Caco-2 (cell line): ENCODE measurements at regions not wholly inside any gene's neighbourhood (a gene's known extent, or its start where the extent isn't known, plus 50 kb on each side); places are given as distances from the start of the nearest gene placed in this dataset.

Experiments used
- BruUV-seq: library from RNA; stranded (reverse); fragments of 400-500 nt; replicated peaks from 2 replicates; lab custom pipeline; 2021; lab: Mats Ljungman, UMichigan
- CTCF ChIA-PET: fragments of 300-600 bp; sonication (Branson Sonifier 250); formaldehyde crosslinking; loops from one replicate; lab custom pipeline; 2022; ENCODE audit warnings: antibody characterized with exemption; lab: Charles Lee
- POLR2A ChIA-PET: fragments of 300-600 bp; sonication (Branson Sonifier 250); formaldehyde crosslinking; loops from one replicate; lab custom pipeline; 2022; ENCODE audit warnings: antibody characterized with exemption; lab: Charles Lee
- DNase-seq, 2 experiments: peaks; one replicate each; pipeline versions ENCODE4 v3.0.0 to v3.0.0-alpha.2; 2020 to 2022
- H3K27me3 ChIP-seq: replicated peaks from 2 replicates; pipeline ENCODE4 v1.6.0; 2011; ENCODE audit warnings: low read length; ENCODE audit not compliant: control insufficient read depth, insufficient read depth
- H3K36me3 ChIP-seq: 2 replicates; pipeline ENCODE4 v1.5.1; 2011; ENCODE audit warnings: low read length; ENCODE audit not compliant: control insufficient read depth, insufficient read depth
- H3K4me1 ChIP-seq: fragments of 250-450 bp; sonication (Bioruptor Pico); 2 replicates; pipeline ENCODE4 v1.5.1; 2020; ENCODE audit warnings: mild to moderate bottlenecking
- H3K4me3 ChIP-seq: 2 replicates; pipeline ENCODE4 v1.5.1; 2011; ENCODE audit warnings: low read depth, mild to moderate bottlenecking, control low read depth, low read length
- H3K9me3 ChIP-seq: fragments of 250-450 bp; sonication (Bioruptor Pico); 2 replicates; pipeline ENCODE4 v1.5.1; 2020; ENCODE audit warnings: mild to moderate bottlenecking, moderate library complexity
- H3K27ac Mint-ChIP-seq: one replicate; pipeline ENCODE4 v1.8.0; 2022; ENCODE audit warnings: mixed read lengths; ENCODE audit not compliant: unreplicated experiment
- H3K27me3 Mint-ChIP-seq: one replicate; pipeline ENCODE4 v1.8.0; 2022; ENCODE audit warnings: mixed read lengths; ENCODE audit not compliant: insufficient read depth, unreplicated experiment
- H3K36me3 Mint-ChIP-seq: one replicate; pipeline ENCODE4 v1.8.0; 2022; ENCODE audit warnings: mild to moderate bottlenecking, mixed read lengths; ENCODE audit not compliant: insufficient read depth, unreplicated experiment
- H3K4me1 Mint-ChIP-seq: one replicate; pipeline ENCODE4 v1.8.0; 2022; ENCODE audit warnings: low read depth, mixed read lengths; ENCODE audit not compliant: unreplicated experiment
- H3K4me3 Mint-ChIP-seq: one replicate; pipeline ENCODE4 v1.8.0; 2022; ENCODE audit warnings: mild to moderate bottlenecking, moderate library complexity, mixed read lengths; ENCODE audit not compliant: unreplicated experiment
- H3K9me3 Mint-ChIP-seq: one replicate; pipeline ENCODE4 v1.8.0; 2022; ENCODE audit warnings: mixed read lengths; ENCODE audit not compliant: unreplicated experiment
- CTCF ChIP-seq, 2 experiments: fragments of 200-600 bp in 1 of 2; IDR thresholded peaks; 1 replicate in 1 of 2; 2 replicates in 1 of 2; pipeline versions ENCODE4 v1.5.1 to v1.8.0; 2011 to 2022; ENCODE audit warnings: antibody characterized with exemption in 1 of 2, control low read depth in 1 of 2, inconsistent platforms in 1 of 2, low read depth in 1 of 2, low read length in 1 of 2, mild to moderate bottlenecking in 1 of 2, moderate library complexity in 1 of 2; ENCODE audit not compliant: insufficient read depth in 1 of 2, severe bottlenecking in 1 of 2, unreplicated experiment in 1 of 2
- intact Hi-C: fragments of 100-400 bp; cut with micrococcal nuclease; formaldehyde crosslinking; loops from one replicate; pipeline ENCODE4 v1.10.0; 2022; ENCODE audit not compliant: unreplicated experiment

GRCh38 chr13:74450964-74451363 is 316.8 kb upstream of the KLF12 start:
- no TSS peak for BruUV-seq
- no peak overlapping the region for H3K4me3 ChIP-seq
- H3K4me1 Mint-ChIP-seq = no peaks in the 10 kb centered on the region
- H3K4me1 ChIP-seq = no peaks in the 10 kb centered on the region
- no peak overlapping the region for H3K4me3 Mint-ChIP-seq
- no peaks in the 10 kb centered on the region for H3K36me3 ChIP-seq
- ChIA-PET CTCF (no interaction called here), POLR2A (no interaction called here)
- no peak overlapping the region for H3K27ac Mint-ChIP-seq
- peaks cover 10% of the 10 kb centered on the region for H3K27me3 Mint-ChIP-seq
- H3K27me3 ChIP-seq = no peaks in the 10 kb centered on the region
- no peak for DNase-seq
- no peaks in the 10 kb centered on the region for H3K36me3 Mint-ChIP-seq
- no peak for TF ChIP-seq CTCF (IDR thresholded peaks at IDR 0.05; ENCODE audit: insufficient read depth in 1 of 2, low read depth in 1 of 2, low read length in 1 of 2, severe bottlenecking in 1 of 2, unreplicated experiment in 1 of 2)
- H3K9me3 ChIP-seq = no peaks in the 10 kb centered on the region
- peaks cover 9% of the 10 kb centered on the region for H3K9me3 Mint-ChIP-seq
- intact Hi-C loops = no loop called here

GRCh38 chr13:74450525-74450845 is 316.3 kb upstream of the KLF12 start:
- no peak for TF ChIP-seq CTCF (IDR thresholded peaks at IDR 0.05; ENCODE audit: insufficient read depth in 1 of 2, low read depth in 1 of 2, low read length in 1 of 2, severe bottlenecking in 1 of 2, unreplicated experiment in 1 of 2)
- no peaks in the 10 kb centered on the region for H3K36me3 Mint-ChIP-seq
- H3K4me1 Mint-ChIP-seq = no peaks in the 10 kb centered on the region
- Histone ChIP-seq H3K4me3 (no peak overlapping the region), H3K27me3 (no peaks in the 10 kb centered on the region), H3K4me1 (no peaks in the 10 kb centered on the region), H3K36me3 (no peaks in the 10 kb centered on the region), H3K9me3 (no peaks in the 10 kb centered on the region)
- H3K27me3 Mint-ChIP-seq = peaks cover 7% of the 10 kb centered on the region
- H3K9me3 Mint-ChIP-seq = peaks cover 9% of the 10 kb centered on the region
- H3K4me3 Mint-ChIP-seq = no peak overlapping the region
- intact Hi-C loops = no loop called here
- no peak for DNase-seq
- BruUV-seq = no TSS peak
- POLR2A ChIA-PET = no interaction called here
- no peak overlapping the region for H3K27ac Mint-ChIP-seq
- CTCF ChIA-PET = no interaction called here

GRCh38 chr13:74449811-74450524 is 315.8 kb upstream of the KLF12 start:
- ChIA-PET CTCF (no interaction called here), POLR2A (no interaction called here)
- no peaks in the 10 kb centered on the region; the same call in 1 of the 2 replicates for H3K27me3 ChIP-seq
- no peak for TF ChIP-seq CTCF (IDR thresholded peaks at IDR 0.05; ENCODE audit: insufficient read depth in 1 of 2, low read depth in 1 of 2, low read length in 1 of 2, severe bottlenecking in 1 of 2, unreplicated experiment in 1 of 2)
- Mint-ChIP-seq H3K27ac (no peak overlapping the region), H3K36me3 (no peaks in the 10 kb centered on the region), H3K27me3 (peaks cover 7% of the 10 kb centered on the region), H3K4me3 (no peak overlapping the region), H3K9me3 (peaks cover 9% of the 10 kb centered on the region), H3K4me1 (no peaks in the 10 kb centered on the region)
- DNase-seq = no peak
- no peaks in the 10 kb centered on the region for H3K9me3 ChIP-seq
- no peaks in the 10 kb centered on the region for H3K36me3 ChIP-seq
- H3K4me3 ChIP-seq = no peak overlapping the region
- intact Hi-C loops = no loop called here
- no peaks in the 10 kb centered on the region for H3K4me1 ChIP-seq
- no TSS peak for BruUV-seq
